GM18502 (cell line): ENCODE measurements at regions not wholly inside any gene's neighbourhood (a gene's known extent, or its start where the extent isn't known, plus 50 kb on each side); places are given as distances from the start of the nearest gene placed in this dataset.
"Not testable (repeated sequence)": the region's sequence is repeated elsewhere in the genome, so short reads cannot be mapped to it uniquely, and the experiment has no call there.

ENCODE experiments used
- ATAC-seq: cut with Tn5 transposase; IDR thresholded peaks from one replicate; pipeline ENCODE4 v1.9.1; 2021; ENCODE audit warnings: mild to moderate bottlenecking; ENCODE audit not compliant: unreplicated experiment, poor library complexity

DNA sequence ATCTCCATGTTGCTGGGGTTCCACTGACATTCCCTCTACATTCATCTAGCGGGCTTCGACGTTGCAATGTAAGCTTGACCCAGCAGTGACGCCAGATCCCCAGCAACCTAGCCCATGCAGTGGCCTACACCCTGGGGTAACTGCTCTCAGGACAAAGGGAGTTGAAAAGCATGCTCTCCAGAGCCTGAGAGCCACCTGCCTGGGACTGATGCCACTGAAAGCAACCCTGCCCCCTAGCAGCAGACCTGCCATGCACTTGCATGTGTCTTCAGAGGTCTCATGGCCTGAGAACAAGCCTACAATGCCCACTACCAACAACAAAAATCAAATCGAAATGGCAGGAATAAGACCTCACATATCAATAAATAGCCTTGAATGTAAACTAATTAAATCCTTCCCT is 330.3 kb downstream of the TRIM36 start:
- ATAC-seq: no peak

DNA sequence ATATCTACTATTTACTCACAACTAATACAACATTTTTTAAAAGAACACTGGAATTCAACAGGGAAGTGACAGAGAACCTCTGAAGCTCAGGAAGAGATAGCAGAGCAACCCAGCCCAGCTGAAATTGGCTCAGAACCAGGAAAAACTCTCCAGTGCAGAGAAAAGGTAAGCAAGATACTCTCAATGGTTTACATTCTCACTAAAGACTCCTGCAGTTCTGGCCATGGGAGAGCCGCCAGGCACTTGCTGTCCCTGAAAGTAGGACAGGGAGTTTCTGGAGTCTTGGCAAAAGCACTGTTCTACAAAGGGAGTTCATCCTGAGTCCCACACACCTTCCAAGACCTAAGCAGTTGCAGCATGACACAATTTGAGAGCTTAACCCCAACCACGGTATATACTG is 330.8 kb downstream of the TRIM36 start:
- no peak for ATAC-seq

DNA sequence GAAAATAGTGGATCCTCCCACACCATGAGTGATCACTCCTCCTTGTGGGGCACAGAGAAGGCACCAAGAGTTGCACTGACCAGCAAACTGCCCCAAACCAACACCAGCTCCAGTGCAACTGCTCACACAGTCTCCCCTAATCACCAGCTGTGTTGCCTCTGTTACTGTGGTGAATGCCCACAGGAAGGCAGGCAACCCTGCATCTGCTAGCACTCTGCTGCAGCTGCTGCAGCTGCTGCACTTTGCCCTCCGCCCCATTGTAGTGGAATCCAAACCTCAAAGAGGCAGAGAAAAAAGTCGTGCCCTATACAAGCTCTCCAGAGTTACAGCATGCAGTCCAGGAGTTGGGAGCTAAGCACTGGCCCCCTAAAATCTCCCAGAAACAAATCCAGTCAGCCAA is 339.6 kb downstream of the TRIM36 start:
- ATAC-seq: no peak

DNA sequence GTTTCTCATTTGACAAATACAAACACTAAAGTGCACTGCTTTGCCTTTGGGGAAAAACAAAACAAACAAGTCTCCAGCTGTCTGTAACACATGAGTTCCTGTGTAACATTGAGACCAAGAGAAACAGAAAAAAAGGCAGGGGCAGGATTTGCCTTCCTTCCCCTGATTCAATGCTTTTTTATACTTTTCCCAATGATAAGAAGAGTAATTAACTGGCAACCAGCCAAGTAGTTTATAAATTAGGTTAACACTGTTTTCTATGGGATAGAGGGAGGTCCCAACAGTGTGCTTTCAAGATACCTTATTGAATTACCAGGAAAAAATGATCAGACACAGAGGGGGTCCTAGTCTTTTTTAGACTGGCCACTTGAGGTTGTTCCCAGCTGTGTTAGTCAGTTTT is 346.8 kb downstream of the TRIM36 start:
- ATAC-seq: no peak

DNA sequence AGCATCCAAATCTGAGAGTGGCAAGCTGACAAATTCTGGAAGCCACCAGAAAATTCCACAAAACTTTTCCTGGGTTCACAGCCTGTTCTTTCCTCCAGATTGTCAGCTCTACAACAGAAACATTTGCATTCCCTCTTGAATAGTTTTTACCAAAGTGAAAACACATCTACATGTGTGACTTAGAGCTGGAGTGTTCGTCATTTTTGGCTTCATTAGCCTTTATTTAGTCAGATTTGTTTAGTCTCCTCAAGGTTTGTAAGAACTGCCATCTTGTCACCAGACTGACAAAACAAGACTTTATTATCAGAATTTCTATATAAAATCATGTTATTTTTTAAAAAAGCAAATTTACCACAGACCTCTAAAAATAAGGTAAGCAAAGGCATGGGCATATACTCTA is 347.3 kb downstream of the TRIM36 start:
- ATAC-seq: no peak

DNA sequence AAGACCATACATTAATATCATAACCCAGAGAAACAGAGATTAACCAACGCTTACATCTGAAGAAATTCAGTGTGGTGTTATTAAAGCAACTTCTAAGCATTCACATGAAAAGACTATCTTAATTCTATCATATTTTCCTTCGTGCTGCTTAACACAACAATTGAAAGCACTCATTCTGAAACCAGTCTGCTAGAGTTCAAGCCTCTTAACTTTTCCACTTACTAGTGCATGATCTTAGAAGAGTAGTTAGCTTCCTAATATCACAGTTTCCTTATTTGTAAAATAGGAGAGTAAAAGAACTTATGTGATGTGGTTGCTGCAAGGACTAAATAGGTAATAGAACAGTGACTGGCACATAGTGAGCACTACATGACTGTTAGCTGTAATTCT is 379.3 kb downstream of the TRIM36 start:
- ATAC-seq: no peak

DNA sequence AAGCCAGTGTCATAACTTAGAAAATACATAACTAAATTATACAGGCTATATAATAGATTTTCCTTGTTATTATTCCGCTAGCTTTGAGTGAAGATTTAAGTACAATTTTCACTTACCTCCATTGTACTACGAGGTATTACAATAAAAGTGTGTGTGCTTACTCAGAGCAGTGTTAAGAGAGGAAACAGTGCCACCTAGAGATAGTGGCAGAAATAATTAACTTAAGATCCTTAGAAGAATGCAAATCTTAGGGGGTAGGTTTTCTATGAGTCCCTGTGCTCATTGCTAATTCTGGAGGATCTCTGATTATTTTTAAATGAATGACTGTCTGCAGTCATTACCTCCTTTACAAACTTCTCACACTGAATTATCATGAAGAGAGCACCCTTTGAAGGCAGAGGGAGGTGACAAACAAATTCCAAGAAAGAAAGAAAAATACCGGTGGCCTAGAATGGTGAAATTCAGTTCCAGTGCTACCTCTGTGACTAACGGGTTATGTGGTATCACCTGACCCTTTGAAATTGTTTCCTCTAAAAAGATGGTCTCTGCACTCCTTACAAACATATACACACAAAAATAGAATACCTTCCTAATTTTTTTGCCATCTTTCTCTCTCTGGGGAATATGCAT is 379.8 kb downstream of the TRIM36 start:
- peak; percentile 82 for ATAC-seq

DNA sequence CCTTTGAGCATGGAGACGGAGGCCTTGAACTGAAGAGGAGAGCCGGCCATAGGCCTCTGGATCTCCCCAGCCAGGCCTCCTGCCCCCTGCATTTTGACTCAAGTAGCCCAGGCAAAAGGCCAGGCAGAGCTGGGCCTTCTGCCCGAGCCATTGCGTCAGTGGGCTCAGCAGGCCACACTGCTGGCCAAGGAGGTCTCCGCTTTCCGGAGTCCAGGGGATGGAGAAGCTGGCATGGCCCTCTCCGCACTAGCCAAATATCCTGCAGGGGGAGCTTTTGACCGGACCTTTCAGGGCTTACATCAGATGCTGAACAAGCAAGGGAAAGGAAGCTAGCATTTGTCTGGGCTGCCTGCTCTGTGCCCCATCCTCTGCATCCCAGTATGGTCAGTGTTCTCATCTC is 386.8 kb downstream of the TRIM36 start:
- ATAC-seq: no peak

DNA sequence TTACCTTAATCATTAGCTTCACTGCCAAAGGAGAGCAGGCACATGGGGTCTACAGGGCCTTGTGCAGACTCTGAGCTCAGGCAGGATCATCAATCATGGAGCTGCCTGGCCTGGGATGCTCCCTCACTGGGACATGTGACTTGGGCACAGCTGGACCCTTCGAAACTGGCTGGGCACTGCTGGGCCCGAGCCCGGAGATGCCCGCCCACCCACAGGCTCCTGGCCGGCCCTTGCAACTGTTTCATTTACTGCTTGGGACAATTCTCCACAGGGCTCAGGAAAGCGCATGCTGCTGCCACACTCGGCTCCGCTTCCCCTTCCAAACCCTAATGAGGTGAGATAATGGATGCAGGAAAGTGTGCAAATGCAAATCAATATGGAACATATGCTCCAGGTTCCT is 387.5 kb downstream of the TRIM36 start:
- ATAC-seq: no peak

DNA sequence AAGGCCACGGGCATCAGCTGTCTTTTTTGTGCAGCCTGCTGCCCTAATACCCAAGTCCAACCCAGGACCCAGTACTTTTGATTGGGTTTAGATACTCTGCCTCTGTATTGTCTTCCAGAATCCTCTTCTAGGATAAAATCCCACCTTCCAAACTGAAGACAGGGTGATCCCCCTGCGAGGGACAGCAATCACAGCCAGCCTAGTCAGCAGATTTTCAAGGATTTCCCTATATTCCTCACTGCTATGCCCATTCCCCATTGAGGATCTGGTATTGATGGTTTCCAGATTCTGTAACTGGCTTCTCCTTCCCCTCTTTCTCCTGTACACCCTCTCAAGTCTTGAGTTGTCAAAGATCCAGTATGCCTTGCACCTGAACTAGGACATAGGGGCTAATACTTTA is 389.4 kb downstream of the TRIM36 start:
- ATAC-seq: no peak

DNA sequence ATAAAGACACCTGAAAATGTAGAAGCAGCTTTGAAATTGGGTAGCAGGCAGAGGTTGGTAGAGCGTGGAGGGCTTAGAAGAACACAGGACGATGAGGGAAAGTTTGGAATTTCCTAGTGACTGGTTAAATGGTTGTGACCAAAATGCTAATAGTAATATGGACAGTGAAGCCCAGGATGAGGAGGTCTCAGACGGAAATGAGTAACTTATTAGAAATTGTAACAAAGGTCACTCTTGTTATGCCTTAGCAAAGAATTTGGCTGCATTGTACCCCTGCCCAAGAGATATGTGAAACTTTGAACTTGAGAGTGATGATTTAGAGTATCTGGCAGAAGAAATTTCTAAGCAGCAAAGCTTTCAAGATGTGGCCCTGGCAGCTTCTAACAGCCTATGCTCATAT is 382.5 kb downstream of the KCNN2 start:
- ATAC-seq: no peak

DNA sequence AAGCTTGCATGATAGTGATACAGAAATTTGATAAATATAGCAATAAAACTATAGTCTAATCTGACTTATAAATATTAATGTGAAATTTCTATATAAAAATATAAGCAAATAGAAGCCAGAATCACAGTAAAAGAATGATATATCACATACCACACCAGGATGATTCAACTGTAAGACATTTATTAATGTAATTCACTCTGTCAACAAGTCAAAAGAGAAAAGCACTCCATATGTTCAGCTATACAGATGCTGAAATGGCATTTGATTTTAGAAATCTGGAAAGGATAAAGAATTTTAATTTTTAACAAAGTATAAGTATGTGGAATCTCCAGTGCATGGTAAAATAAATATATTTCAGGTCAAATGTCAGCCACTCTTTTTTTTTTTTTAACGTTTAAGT is 372.4 kb downstream of the KCNN2 start:
- no peak for ATAC-seq

DNA sequence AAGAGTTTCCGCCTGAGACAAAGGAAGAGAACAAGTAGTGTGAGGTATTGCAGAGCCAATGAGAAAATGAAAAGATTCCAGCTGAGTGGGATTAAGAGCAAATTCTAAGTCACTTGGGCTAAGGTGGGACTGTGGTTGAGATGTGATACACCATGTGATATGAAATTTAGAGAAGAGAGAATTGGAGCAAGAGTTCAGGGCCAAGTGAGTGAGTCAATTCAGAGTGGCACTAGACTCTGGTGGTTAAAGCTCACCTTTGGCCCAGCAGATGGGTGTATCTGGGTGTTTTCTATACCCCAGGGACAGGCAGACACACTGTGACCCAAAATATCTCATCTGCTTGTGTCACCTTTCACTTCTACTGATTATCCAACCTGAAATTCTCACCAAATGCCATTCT is 368.1 kb downstream of the KCNN2 start:
- ATAC-seq: no peak

DNA sequence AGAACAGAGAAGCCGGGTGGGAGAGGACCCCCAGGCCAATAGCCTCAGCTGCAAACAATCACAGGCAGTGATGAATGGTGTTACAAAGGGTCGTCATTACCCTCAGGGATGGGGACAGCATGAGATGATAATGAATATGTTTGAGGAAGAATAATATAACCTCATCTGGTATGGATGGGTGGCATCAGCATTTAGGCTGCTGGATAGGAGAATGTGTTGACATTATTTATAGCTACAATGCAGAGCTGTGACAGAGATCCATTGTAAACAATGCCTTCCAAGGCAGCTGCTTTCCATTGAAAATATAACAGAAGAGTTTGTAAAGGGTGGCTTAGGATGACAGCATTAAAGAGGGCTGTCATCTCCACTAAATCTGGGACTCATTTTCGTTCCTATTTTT is 365.5 kb downstream of the KCNN2 start:
- no peak for ATAC-seq

DNA sequence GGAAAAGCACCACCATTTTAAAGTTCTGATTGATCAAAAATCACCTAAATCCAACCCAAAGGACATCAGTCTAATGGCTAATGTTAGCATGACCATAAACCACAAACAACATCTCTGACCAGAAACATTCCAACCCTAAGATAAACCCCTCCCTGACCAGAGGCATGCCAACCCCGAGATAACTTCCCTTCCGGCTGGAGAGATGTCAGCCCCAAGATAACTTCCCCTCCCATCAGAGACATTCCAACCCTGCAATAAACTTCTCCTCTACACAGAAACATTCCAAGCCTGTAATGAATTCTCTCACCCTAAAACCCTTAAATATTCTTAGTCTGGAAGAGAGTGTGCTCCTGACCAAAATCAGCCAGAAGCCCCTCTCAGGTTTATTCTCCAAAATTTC is 364.3 kb downstream of the KCNN2 start:
- no peak for ATAC-seq

DNA sequence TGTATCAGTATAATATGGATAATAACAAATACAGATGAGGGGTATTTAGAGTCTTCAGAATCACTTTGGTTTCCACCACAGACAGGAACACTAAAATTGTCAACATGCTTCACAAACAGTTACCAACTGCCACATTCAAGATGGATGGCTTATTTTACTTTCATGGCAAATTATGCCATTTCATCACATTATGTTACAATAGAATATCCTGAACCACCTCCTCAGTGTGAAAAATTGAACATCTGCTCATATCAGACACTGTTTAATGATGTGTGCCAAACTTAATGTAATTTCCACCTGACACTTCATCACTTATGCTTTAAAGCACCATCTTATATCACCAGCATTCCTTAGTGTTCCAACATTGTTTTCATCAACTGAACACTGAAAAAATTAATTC is 357.4 kb downstream of the KCNN2 start:
- no peak for ATAC-seq

DNA sequence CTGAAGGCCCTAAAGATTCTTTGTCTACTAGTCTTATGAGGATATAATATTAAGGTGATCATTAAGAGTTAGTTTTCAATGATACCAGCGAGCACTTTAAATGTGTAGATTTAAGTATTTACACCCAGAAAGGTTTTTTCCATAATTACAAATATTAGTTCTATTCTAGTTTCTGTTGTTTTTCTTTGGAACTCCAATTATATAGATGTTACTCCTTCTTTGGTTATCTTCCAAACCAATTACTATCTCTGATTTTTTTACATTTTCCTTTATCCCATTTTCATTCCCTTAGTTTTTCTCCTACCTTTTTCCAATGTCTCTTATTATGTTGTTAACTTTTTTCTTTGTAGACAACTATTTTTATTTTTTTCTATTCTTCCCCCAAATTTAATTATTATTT is 355.1 kb downstream of the KCNN2 start:
- no peak for ATAC-seq

DNA sequence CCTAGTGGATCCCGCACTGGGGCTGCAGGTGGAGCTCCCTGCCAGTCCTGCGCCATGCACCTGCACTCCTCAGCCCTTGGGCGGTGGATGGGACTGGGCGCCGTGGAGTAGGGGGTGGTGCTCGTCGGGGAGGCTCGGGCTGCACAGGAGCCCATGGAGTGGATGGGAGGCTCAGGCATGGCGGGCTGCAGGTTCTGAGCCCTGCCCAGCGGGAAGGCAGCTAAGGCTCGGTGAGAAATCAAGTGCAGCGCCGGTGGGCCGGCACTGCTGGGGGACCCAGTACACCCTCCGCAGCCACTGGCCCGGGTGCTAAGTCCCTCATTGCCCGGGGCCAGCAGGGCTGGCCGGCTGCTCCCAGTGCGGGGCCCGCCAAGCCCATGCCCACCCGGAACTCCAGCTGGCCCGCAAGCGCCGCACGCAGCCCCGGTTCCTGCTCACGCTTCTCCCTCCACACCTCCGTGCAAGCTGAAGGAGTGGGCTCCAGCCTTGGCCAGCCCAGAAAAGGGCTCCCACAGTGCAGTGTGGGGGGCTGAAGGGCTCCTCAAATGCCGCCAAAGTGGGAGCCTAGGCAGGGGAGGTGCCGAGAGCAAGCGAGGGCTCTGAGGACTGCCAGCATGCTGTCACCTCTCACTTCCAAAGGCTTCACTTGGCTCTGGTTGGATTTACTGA is 342.5 kb downstream of the KCNN2 start:
- ATAC-seq: not testable (repeated sequence)

DNA sequence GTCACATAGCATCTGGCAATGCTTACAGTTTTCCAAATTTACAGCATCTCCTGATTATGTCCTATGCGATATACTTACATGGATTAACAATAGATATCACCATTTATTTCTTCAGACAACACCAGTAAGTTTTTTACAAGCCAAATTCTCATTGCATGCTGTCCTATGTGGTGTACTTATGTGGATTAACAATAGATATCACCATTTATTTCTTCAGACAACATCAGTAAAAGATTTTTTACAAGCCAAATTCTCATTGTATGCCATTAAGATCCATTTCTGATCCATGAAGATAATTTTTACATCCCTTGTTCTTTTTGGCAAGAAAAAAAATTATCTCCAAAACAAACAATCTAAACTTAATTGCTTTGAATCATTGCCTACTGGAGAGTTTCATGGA is 340.9 kb downstream of the KCNN2 start:
- ATAC-seq: no peak

DNA sequence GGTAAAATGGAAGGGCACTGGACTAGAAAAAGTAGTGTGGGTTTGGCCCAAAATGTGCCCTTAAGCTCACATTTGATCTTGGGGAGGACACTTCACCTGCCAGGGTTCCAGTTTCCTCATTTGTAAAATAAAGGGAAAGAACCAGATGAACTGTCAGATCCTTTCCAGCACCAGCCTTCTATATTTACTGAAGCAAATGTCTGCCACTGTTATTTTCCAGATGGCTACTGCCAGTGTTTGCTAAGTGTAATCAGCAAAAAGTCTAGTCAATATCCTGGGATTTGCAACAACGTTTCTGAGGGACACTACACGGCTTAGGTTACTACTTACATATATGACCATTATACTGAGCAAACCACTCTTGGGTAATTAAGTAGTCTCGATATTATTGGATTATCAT is 340.3 kb downstream of the KCNN2 start:
- ATAC-seq: no peak

DNA sequence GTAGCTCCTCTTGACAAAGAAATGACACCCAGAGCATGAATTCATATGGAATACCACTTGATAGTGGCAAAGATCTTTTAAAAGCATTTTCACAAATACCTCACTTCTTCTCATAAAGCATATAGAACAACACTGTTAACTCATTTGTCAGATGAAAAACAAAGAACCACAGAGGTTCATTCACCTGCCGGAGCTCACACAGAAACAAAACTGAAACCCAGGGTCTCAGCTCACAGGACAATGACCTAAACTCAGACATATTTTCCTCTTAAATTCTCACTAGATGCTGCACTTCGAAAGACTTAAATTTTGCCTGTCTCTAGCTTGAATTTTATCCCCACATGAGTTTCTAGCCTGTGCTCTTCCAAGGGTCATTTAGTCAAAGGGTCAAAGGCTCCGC is 339.0 kb downstream of the KCNN2 start:
- ATAC-seq: no peak

DNA sequence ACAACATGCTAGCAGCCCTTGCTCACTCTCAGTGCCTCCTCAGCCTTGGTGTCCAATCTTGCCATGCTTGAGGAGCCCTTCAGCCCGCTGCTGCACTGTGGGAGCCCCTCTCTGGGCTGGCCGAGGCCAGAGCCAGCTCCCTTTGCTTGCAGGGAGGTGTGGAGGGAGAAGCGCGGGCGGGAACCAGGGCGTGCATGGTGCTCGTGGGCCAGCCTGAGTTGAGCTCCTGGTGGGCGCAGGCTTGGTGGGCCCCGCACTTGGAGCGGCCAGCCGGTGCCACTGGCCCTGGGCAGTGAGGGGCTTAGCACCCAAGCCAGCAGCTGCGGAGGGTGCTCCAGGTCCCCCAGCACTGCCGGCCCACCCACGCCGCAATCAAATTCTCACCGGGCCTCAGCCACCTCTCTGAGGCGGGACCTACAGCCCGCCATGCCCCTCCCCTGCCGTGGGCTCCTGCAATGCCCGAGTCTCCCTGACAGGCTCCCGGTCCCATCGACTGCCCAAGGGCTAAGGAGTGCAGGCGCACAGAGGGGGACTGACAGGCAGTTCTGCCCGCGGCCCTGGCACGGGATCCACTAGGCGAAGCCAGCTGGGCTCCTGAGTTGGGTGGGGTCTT is 333.5 kb downstream of the KCNN2 start:
- no peak for ATAC-seq
